Stimulated activated naive CD4-positive, alpha-beta T cell (primary cell): ENCODE measurements at regions not wholly inside any gene's neighbourhood (a gene's known extent, or its start where the extent isn't known, plus 50 kb on each side); places are given as distances from the start of the nearest gene placed in this dataset.
"Not testable (repeated sequence)": the region's sequence is repeated elsewhere in the genome, so short reads cannot be mapped to it uniquely, and the experiment has no call there.

ENCODE experiments used
- DNase-seq, 6 experiments: peaks; one replicate each; lab custom pipeline; 2025; lab: John Stamatoyannopoulos, UW

DNA sequence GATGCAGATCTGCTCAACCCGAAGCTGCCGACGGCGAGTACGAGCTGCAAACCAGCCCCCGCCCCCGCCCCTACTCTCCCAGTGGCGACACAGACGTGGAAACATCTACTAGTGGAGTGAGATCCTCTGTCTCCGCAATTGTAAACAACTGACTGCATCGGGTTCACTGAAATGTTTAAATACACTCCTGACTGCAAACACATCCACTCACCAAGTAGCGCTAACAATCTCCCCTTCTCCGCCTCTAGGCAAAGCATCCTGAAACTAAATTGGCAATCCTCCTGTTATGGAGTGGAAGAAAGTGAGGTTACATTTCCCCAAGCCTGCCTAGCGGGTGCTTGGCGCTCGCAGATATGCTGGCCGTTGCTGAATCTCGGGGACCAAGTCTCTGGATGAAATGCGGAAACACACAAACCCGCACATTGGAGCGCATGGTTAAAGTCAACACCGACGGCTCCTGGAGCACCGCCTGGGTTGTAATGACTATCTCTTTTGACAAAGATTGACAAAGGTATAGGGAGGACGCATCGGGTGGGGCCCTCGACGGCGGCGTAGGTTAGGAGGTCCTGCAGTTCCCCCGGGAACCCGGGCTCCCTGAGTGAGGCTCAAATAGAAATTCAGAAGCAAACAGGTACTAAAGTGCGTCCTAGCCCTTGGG, 117.0 kb upstream of the TEX13C start:
- DNase-seq: peak in 1 of 6 experiments; percentile 2

DNA sequence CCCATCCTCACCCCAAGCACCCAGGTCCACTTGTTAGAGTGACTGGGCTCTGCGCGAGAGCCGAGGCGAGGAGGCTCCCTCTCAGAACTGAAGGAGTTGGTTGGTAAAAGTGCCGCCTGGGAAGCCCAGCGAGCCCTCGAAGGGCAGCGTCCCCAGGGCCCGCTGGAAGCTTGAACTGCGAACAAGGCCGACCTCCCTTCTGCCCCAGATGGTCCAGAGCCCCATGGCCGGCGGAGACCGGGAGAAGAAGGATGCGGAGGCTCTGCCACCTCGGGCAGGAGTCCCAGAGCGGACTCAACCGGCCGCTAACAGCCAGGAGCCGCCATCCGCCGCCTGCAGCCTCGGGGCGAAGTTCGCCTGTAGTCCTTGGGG, 116.3 kb upstream of the TEX13C start:
- DNase-seq: no peak

DNA sequence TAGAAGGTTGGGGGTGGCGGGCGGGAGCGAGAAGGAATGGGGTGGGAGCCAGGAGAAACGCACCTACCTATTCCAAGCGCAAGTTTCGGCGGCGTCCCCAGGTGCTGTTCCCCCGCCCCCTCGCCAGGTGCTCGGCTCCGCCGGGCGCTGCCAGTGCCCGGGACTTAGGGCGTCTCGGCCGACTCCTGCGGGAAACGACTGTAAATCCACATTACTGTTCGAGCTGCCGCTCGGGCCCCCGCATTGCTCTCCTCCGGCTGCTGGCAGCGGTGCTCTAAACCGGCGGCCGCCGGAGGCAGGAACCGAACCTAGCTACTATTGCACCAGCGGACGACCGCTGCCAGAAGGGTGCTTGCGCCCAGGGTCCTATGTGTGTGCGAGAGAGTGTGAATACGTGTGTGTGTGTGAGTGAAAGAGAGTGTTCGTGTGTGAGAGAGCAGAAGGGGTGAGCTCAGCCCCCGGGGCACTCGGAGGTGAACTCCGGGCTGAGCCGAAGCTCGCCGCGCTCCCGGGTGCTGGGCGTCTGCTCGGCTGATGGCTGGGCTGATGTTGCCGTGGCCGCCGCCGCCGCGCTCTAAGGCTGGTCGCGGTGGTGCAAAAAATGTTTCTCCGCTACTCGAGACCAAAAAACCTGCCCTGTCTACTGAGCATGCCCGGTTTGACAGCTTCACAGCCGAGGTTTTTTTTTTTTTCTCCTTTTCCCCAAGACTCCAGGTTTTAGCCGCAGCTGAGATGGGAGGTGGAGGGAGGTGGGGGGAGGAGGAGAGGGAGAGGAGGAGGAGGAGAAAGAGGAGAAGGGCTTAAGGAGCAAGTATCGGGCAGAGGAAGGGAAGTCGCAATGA, 115.7 kb upstream of the TEX13C start:
- peak in 1 of 6 experiments; percentile 2 for DNase-seq

DNA sequence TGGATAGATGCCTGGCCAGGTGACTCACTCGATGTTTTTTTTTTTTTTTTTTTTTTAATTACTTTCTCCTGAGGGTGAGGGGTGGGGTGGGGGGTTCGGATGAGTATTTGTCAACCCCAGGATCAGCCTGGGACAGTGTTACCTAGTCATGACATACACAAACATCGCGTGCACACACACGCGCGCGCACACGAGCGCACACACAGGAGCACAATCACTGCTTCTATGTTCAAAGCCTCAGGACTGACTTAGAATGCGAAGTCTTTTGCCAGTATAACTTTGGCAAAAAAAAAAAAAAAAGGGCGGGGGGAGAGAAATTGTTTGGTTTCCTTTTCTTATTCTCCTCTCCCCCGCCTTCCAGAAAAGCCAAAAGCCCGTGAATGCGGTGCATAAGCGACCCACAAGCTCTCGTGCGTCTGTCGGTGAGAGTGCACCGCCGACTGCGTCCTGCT, 115.0 kb upstream of the TEX13C start:
- DNase-seq: peak in 1 of 6 experiments; percentile 8

DNA sequence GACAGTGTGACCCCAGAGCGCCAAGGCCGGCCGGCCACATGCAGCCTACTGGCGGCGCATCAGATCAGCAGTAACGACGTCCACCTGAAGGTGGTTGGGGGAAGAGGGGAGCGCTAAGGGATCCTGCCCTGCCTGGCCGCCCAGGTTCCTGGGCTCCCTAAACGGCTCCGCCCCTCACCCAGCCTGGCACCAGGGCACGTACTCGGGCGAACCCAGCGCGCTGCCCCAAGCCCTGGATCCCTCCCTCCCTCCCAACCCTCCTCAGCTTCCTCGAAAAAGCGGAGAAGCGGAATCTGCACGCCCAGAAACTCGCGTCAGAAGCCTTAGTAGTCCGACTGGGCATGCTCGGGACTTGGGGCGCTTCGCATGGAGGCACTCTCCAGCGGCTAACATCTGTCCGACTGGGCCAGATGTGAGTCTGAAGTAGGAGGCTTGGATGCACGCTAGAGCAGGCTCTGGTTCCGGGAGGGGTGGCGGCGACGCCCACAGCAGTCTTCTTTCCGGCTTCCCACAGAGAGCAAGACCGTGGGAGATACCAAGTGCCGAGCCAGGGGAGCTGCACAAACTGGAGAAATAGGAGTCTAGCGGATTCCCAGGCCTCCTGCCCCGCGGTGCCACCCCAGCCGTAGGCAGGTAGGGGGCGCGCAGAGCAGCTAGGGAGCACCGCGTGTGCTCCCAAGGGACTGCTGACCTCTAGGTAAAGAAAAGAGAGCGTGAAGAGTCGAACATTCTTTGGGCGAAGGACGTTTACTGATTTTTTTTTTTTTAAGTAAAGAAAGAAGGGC, 114.3 kb upstream of the TEX13C start:
- DNase-seq: peak in 1 of 6 experiments; percentile 0

DNA sequence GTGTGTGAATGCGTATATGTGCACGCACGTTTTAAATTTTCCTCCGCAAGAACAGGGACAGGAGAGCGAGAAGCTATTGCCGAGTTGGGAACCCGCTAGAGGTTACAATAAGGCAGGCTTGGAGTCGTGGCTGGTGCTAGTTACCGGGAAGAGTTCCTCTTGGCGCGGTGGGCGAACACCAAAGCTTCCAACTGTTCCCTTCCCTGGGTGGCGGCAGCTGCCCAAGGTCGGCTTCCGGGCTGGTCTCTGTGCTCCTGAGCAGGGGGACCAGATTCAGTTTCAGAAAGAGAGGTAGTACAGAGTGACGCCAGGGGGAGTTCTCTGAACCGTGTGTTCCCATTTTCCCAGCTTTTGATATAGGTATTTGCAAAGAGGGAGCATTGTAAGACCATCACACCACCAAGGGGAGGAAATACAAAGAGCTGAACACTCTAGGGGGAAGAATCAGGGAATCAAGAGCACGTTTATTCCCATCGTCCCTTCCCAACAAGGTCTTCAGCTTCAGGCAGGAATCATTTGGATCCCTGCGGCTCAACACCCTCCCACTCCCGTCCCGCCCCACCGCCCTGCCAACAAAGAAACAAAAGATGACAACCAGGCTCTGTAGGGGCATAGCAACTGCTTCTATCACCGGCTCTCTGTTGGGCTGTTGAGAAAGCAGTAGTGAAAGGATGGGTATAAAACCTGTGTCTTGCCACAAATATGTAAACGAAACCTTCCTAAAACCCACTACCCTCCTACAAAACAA, 113.6 kb upstream of the TEX13C start:
- no peak for DNase-seq

DNA sequence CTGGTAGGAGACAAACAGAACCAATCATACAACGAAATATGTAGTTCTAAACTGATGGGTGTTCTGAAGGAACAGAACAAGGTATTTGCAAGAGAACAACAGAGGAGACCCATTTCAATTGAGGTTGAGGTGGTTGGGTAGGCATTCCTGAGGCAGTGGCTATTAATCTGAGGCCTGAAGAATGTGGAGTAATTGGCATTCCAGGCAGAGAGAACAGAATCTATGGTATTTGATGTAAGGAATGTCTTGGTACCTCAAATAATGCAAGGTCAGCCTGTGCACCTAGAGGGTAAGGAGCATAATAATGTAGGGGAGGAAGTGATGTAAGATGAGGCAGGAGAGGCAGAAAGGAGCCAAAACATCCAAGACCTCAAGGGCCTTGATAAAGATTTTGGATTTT, 109.5 kb upstream of the TEX13C start:
- DNase-seq: no peak

DNA sequence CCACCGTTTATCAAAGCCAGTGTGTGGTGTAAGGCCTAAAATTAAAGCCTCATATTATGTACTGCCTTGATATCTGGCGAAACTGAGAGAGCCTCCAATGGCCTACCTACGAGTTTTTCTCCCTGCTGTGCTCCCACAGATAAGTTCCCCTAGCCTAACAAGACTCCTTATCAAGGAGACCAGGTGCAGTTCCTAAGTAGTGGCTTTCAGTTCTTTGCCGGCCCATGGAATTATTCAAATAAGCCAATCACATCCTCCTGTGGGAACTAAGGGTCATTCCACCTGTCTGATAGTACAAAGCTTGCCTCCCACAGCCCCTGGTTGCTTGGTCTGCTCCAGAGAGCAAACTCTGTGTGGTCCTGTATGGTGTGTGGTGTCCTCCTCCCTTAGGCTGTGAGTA, 99.8 kb upstream of the TEX13C start:
- no peak for DNase-seq

DNA sequence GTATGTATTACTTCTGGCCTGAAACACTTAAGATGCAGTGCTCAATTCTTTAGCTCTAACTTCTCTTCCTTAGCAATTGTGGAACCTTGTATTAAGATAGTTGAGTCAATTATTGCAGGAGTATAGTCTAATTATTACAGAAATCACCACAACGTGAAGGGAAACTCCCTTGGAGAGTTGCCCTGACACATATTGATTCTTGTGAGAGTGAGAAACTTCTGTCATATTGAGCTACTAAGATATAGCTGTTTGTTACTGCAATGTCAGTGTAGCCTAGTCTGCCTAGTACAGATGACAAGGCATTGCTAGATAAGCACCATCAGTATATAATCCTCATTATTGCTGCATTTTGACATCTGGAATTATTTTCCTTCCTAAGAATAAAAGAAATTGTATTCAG, 82.7 kb upstream of the TEX13C start:
- no peak for DNase-seq

DNA sequence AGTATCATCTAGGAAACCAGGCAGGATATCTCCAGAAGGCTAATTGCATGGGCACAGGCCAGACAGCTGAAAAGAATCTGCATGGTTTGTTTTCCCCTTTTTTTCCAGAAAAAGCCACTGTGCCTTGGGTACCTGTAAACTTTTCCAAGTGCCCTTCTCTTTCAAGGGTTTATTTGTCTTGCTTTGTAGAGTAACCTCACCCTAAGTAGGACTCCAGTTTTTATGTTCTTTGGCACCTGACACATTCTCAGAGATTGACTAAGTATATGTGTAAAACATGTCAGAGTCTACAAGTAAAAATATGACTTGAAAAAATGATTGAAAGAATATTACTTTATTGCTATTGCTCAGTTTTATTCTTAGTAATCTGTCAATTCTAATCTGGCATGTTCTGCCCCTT, 70.7 kb upstream of the TEX13C start:
- no peak for DNase-seq

DNA sequence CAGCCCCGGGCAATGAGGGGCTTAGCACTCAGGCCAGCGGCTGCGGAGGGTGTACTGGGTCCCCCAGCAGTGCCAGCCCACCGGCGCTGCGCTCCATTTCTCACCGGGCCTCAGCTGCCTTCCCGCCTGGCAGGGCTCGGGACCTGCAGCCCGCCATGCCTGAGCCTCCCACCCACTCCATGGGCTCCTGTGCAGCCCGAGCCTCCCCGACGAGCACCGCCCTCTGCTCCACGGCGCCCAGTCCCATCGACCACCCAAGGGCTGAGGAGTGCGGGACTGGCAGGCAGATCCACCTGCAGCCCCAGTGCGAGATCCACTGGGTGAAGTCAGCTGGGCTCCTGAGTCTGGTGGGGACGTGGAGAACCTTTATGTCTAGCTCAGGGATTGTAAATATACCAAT, 63.9 kb upstream of the TEX13C start:
- not testable (repeated sequence) for DNase-seq

DNA sequence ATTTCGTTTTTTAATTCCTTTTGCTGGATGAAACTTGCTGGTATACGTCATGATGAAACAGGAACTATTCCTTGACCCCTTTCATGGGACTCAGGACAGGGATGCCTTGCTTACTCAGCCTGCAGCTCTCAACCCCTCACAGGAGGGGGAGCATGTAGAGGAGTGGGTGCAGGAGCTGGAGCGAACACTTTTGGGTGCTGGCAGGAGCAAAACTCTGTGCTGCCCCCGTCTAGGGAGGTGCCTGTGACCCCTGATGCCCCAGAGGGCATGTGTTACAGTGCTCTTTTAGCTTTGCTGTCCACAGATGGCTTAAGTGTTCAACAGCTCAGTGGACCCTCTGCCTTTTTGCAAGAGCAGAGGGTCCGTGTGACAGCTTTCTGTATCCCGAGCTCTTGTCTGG, 56.8 kb upstream of the TEX13C start:
- DNase-seq: no peak

DNA sequence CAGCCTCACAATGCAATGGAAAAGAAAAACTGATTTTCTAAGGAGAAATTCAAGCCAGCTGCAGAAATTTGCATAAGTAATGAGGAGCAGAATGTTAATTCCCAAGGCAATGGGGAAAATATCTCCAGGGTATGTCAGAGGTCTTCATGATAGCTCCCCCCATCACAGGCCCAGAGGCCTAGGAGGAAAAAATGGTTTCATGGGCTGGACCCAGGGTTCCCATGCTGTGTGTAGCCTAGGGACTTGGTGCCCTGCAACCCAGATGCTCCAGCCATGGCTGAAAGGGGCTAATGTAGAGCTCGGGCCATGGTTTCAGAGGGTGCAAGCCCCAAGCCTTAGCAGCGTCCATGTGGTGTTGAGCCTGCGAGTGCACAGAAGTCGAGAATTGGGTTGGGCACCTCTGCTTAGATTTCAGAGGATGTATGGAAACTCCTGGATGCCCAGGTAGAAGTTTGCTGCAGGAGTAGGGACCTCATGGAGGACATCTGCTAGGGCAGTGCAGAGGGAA, 53.5 kb upstream of the TEX13C start:
- no peak for DNase-seq
